ENCODE measurements at regions not wholly inside any gene's neighbourhood (a gene's known extent, or its start where the extent isn't known, plus 50 kb on each side); places are given as distances from the start of the nearest gene placed in this dataset.
"Not testable (repeated sequence)": the region's sequence is repeated elsewhere in the genome, so short reads cannot be mapped to it uniquely, and the experiment has no call there.

GRCh38 chr3:74000725-74001124 is 376.0 kb upstream of the PDZRN3 start:
- Histone ChIP-seq H3F3A (ENCODE audit: insufficient read depth, low read length) (no peaks in the 10 kb centered on the region), H4K20me1 (ENCODE audit: insufficient read depth, low read length) (no peaks in the 10 kb centered on the region), H3K27me3 (ENCODE audit: insufficient read depth, low read length) (no peaks in the 10 kb centered on the region), H3K4me1 (ENCODE audit: insufficient read depth, low read length, severe bottlenecking) (no peaks in the 10 kb centered on the region), H3K9me2 (ENCODE audit: low read depth, low read length) (no peaks in the 10 kb centered on the region), H3K9ac (ENCODE audit: low read length) (no peak overlapping the region), H3K9me3 (ENCODE audit: low read length) (no peaks in the 10 kb centered on the region), H3K36me3 (ENCODE audit: insufficient read depth, low read length) (no peaks in the 10 kb centered on the region), H2AFZ (ENCODE audit: low read length) (no peak overlapping the region), H3K4me3 (ENCODE audit: low read depth, low read length, poor library complexity, severe bottlenecking) (no peak overlapping the region), H3K27ac (ENCODE audit: low read depth, low read length, poor library complexity, severe bottlenecking) (no peak overlapping the region), H3K79me2 (ENCODE audit: insufficient read depth, low read length) (no peaks in the 10 kb centered on the region), H3K4me2 (ENCODE audit: low read length) (no peak overlapping the region)
- TF ChIP-seq CTCF (IDR thresholded peaks at IDR 0.05; ENCODE audit: low read length) (no peak), EZH2 (IDR thresholded peaks at IDR 0.05; ENCODE audit: borderline replicate concordance, low read length) (no peak)

GRCh38 chr3:73999501-73999900 is 374.8 kb upstream of the PDZRN3 start:
- TF ChIP-seq EZH2 (IDR thresholded peaks at IDR 0.05; ENCODE audit: borderline replicate concordance, low read length) (no peak), CTCF (IDR thresholded peaks at IDR 0.05; ENCODE audit: low read length) (no peak)

GRCh38 chr3:73990691-73991090 is 365.9 kb upstream of the PDZRN3 start:
- H3K4me1 ChIP-seq (ENCODE audit: insufficient read depth, low read length, severe bottlenecking); H3K9me3 ChIP-seq (ENCODE audit: low read length); H3K27ac ChIP-seq (ENCODE audit: low read depth, low read length, poor library complexity, severe bottlenecking); H3K4me3 ChIP-seq (ENCODE audit: low read depth, low read length, poor library complexity, severe bottlenecking); H3K9me2 ChIP-seq (ENCODE audit: low read depth, low read length); H3K27me3 ChIP-seq (ENCODE audit: insufficient read depth, low read length); H2AFZ ChIP-seq (ENCODE audit: low read length); H3K4me2 ChIP-seq (ENCODE audit: low read length); H3K79me2 ChIP-seq (ENCODE audit: insufficient read depth, low read length); H3K36me3 ChIP-seq (ENCODE audit: insufficient read depth, low read length); H3K9ac ChIP-seq (ENCODE audit: low read length); H3F3A ChIP-seq (ENCODE audit: insufficient read depth, low read length); H4K20me1 ChIP-seq (ENCODE audit: insufficient read depth, low read length): not testable (repeated sequence)

More at GRCh38 chr3:73999501-73999900, 374.8 kb upstream of the PDZRN3 start:
- H3K27me3 ChIP-seq (ENCODE audit: insufficient read depth, low read length), result no peaks in the 10 kb centered on the region
- no peaks in the 10 kb centered on the region for H3K9me3 ChIP-seq (ENCODE audit: low read length)
- H3K79me2 ChIP-seq (ENCODE audit: insufficient read depth, low read length), result no peaks in the 10 kb centered on the region
- H3K4me2 ChIP-seq (ENCODE audit: low read length), result no peak overlapping the region
- no peak overlapping the region for H3K4me3 ChIP-seq (ENCODE audit: low read depth, low read length, poor library complexity, severe bottlenecking)
- H3K9me2 ChIP-seq (ENCODE audit: low read depth, low read length), result no peaks in the 10 kb centered on the region
- H2AFZ ChIP-seq (ENCODE audit: low read length), result no peak overlapping the region
- no peak overlapping the region for H3K9ac ChIP-seq (ENCODE audit: low read length)
- H3K27ac ChIP-seq (ENCODE audit: low read depth, low read length, poor library complexity, severe bottlenecking), result no peak overlapping the region
- H3K36me3 ChIP-seq (ENCODE audit: insufficient read depth, low read length), result no peaks in the 10 kb centered on the region
- H4K20me1 ChIP-seq (ENCODE audit: insufficient read depth, low read length), result no peaks in the 10 kb centered on the region
- no peaks in the 10 kb centered on the region for H3K4me1 ChIP-seq (ENCODE audit: insufficient read depth, low read length, severe bottlenecking)
- no peaks in the 10 kb centered on the region for H3F3A ChIP-seq (ENCODE audit: insufficient read depth, low read length)

GRCh38 chr3:73966733-73967132 is 342.0 kb upstream of the PDZRN3 start:
- Histone ChIP-seq H2AFZ (ENCODE audit: low read length) (no peak overlapping the region), H3K79me2 (ENCODE audit: insufficient read depth, low read length) (no peaks in the 10 kb centered on the region), H3K36me3 (ENCODE audit: insufficient read depth, low read length) (no peaks in the 10 kb centered on the region), H3K4me3 (ENCODE audit: low read depth, low read length, poor library complexity, severe bottlenecking) (no peak overlapping the region), H3K9ac (ENCODE audit: low read length) (no peak overlapping the region), H4K20me1 (ENCODE audit: insufficient read depth, low read length) (no peaks in the 10 kb centered on the region), H3K27ac (ENCODE audit: low read depth, low read length, poor library complexity, severe bottlenecking) (no peak overlapping the region), H3K27me3 (ENCODE audit: insufficient read depth, low read length) (no peaks in the 10 kb centered on the region), H3K4me1 (ENCODE audit: insufficient read depth, low read length, severe bottlenecking) (no peaks in the 10 kb centered on the region), H3F3A (ENCODE audit: insufficient read depth, low read length) (no peaks in the 10 kb centered on the region), H3K9me2 (ENCODE audit: low read depth, low read length) (no peaks in the 10 kb centered on the region), H3K9me3 (ENCODE audit: low read length) (no peaks in the 10 kb centered on the region), H3K4me2 (ENCODE audit: low read length) (no peak overlapping the region)
- TF ChIP-seq EZH2 (IDR thresholded peaks at IDR 0.05; ENCODE audit: borderline replicate concordance, low read length), result no peak
